ENCODE measurements at regions not wholly inside any gene's neighbourhood (a gene's known extent, or its start where the extent isn't known, plus 50 kb on each side); places are given as distances from the start of the nearest gene placed in this dataset.

GRCh38 chr10:110414548-110415309 is 83.0 kb upstream of the DUSP5 start:
- DNase-seq (ENCODE audit: low read depth in 3 of 3): peak; percentile 73 to 90 (median 83)

- no peak for DNase-seq (ENCODE audit: low read depth in 3 of 3)
Observed at GRCh38 chr10:110415809-110416208, 81.9 kb upstream of the DUSP5 start.

- DNase-seq (ENCODE audit: low read depth in 3 of 3): no peak
Observed at GRCh38 chr10:110416776-110417711, 80.7 kb upstream of the DUSP5 start.

GRCh38 chr10:110418218-110418617 is 79.5 kb upstream of the DUSP5 start:
- no peak for DNase-seq (ENCODE audit: low read depth in 3 of 3)

GRCh38 chr10:110419265-110419664 is 78.4 kb upstream of the DUSP5 start:
- DNase-seq (ENCODE audit: low read depth in 3 of 3): no peak

GRCh38 chr10:110420401-110421193 is 77.1 kb upstream of the DUSP5 start:
- no peak for DNase-seq (ENCODE audit: low read depth in 3 of 3)

GRCh38 chr10:110421512-110422138 is 76.1 kb upstream of the DUSP5 start:
- DNase-seq (ENCODE audit: low read depth in 3 of 3): no peak

- no peak for DNase-seq (ENCODE audit: low read depth in 3 of 3)
Observed at GRCh38 chr10:110422548-110422947, 75.2 kb upstream of the DUSP5 start.

- DNase-seq (ENCODE audit: low read depth in 3 of 3): no peak
Observed at GRCh38 chr10:110423650-110424049, 74.1 kb upstream of the DUSP5 start.

- DNase-seq (ENCODE audit: low read depth in 3 of 3): peak; percentile 47 to 72 (median 55)
Observed at GRCh38 chr10:110425684-110426293, 71.9 kb upstream of the DUSP5 start.

- DNase-seq (ENCODE audit: low read depth in 3 of 3): no peak
Observed at GRCh38 chr10:110426294-110427181, 71.2 kb upstream of the DUSP5 start.

- DNase-seq (ENCODE audit: low read depth in 3 of 3): no peak
Observed at GRCh38 chr10:110429301-110429700, 68.4 kb upstream of the DUSP5 start.

GRCh38 chr10:110430340-110431273 is 67.1 kb upstream of the DUSP5 start:
- no peak for DNase-seq (ENCODE audit: low read depth in 3 of 3)

GRCh38 chr10:110431659-110432058 is 66.0 kb upstream of the DUSP5 start:
- no peak for DNase-seq (ENCODE audit: low read depth in 3 of 3)

- no peak for DNase-seq (ENCODE audit: low read depth in 3 of 3)
Observed at GRCh38 chr10:110432084-110432483, 65.6 kb upstream of the DUSP5 start.

GRCh38 chr10:110432814-110433565 is 64.7 kb upstream of the DUSP5 start:
- no peak for DNase-seq (ENCODE audit: low read depth in 3 of 3)

GRCh38 chr10:110433740-110434139 is 64.0 kb upstream of the DUSP5 start:
- DNase-seq (ENCODE audit: low read depth in 3 of 3): no peak

GRCh38 chr10:110434489-110435096 is 63.1 kb upstream of the DUSP5 start:
- DNase-seq (ENCODE audit: low read depth in 3 of 3): no peak

All from stimulated activated CD4-positive, alpha-beta T cell treated with anti-CD3 and anti-CD28 coated beads, TNF-alpha, amount 100 ng/mL, for 48 hours (primary cell).